Heart left ventricle (tissue), 13 donors: ENCODE measurements at regions not wholly inside any gene's neighbourhood (a gene's known extent, or its start where the extent isn't known, plus 50 kb on each side); places are given as distances from the start of the nearest gene placed in this dataset.

Source experiments
- POLR2A ChIP-seq, 2 donors: fragments of 450-650 bp; IDR thresholded peaks; one replicate each; pipeline ENCODE4 v1.6.1; 2017; ENCODE audit warnings: antibody characterized with exemption in 2 of 2, mild to moderate bottlenecking in 2 of 2, moderate library complexity in 2 of 2
- TF ChIP-seq, protein P1 (sequence below), 12 donors: fragments of 200-600 bp; sonication (generic) in 4 of 12; IDR thresholded peaks; one replicate each; pipeline versions ENCODE4 v1.5.0 to v1.8.0; 2018 to 2022; ENCODE audit warnings: antibody characterized with exemption in 12 of 12, mild to moderate bottlenecking in 5 of 12
- donor health status: ischemic (EF 13 %, LVEDD 7.1; RV severe dilation, severe dysfunction).
- donor health status: DM: no; HTN: yes; CAD: no.
- donor health status: DM: no; HTN: no; CAD: no.
- donor health status: ischemic (EF 25% LVEDD 6.9; RV normal size, moderate dysfunction).
- donor health status: ischemic (EF 25% LVEDD 5.7; RV mildly dilated, moderate dysfunction).
- donor health status: ischemic (EF 35%, LVEDD 5.7; RV mildly dilated, moderate dysfunction).
- donor health status: nonischemic (EF 11% LVEDD 7.7; RV severe dilation, severe dysfunction).
- donor health status: DM: yes; HTN: yes; CAD: no.
- donor health status: PGD.
- donor health status: ischemic (EF 29% LVEDD 5.4; RV normal size, mild dysfunction).
- donor health status: nonischemic (EF 23%, LVEDD 6.1; RV moderate dilation, normal function).

DNA sequence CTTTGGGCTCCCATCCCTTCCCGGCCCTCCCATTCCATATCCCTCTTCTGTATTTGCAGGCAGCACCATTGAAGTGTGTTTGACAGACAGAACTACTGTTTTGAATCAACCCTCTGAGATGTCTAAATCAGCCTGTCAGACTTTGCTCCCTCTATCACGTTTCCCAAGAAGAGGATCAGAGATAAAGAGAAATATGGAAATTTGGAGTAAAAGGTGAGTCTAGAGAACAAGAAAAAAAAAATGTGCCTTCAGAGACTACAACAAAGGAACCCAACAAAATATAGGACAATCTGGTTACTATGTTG is 133.4 kb upstream of the NCK2 start:
- TF ChIP-seq, protein P1, sequence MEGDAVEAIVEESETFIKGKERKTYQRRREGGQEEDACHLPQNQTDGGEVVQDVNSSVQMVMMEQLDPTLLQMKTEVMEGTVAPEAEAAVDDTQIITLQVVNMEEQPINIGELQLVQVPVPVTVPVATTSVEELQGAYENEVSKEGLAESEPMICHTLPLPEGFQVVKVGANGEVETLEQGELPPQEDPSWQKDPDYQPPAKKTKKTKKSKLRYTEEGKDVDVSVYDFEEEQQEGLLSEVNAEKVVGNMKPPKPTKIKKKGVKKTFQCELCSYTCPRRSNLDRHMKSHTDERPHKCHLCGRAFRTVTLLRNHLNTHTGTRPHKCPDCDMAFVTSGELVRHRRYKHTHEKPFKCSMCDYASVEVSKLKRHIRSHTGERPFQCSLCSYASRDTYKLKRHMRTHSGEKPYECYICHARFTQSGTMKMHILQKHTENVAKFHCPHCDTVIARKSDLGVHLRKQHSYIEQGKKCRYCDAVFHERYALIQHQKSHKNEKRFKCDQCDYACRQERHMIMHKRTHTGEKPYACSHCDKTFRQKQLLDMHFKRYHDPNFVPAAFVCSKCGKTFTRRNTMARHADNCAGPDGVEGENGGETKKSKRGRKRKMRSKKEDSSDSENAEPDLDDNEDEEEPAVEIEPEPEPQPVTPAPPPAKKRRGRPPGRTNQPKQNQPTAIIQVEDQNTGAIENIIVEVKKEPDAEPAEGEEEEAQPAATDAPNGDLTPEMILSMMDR (IDR thresholded peaks at IDR 0.05): no peak
- no peak for TF ChIP-seq POLR2A (IDR thresholded peaks at IDR 0.05)
